Lower lobe of right lung (tissue), 2 donors: ENCODE measurements at regions not wholly inside any gene's neighbourhood (a gene's known extent, or its start where the extent isn't known, plus 50 kb on each side); places are given as distances from the start of the nearest gene placed in this dataset.

ENCODE experiments used
- ATAC-seq, 2 donors: fragments of 200-7000 bp; cut with Tn5 transposase; one replicate each; pipeline ENCODE4 v1.9.1; 2020 to 2022; ENCODE audit warnings: mild to moderate bottlenecking in 2 of 2, moderate library complexity in 2 of 2
- DNase-seq: peaks from one replicate; pipeline ENCODE4 v3.0.0-alpha.2; 2020
- H3K27ac ChIP-seq: fragments of 200-600 bp; one replicate; pipeline ENCODE4 v1.8.0; 2022
- H3K27me3 ChIP-seq: fragments of 200-600 bp; one replicate; pipeline ENCODE4 v1.8.0; 2022; ENCODE audit warnings: low read depth
- H3K36me3 ChIP-seq: fragments of 200-600 bp; one replicate; pipeline ENCODE4 v1.8.0; 2022; ENCODE audit warnings: mild to moderate bottlenecking
- H3K4me1 ChIP-seq: fragments of 200-600 bp; one replicate; pipeline ENCODE4 v1.8.0; 2022
- H3K4me3 ChIP-seq: fragments of 200-600 bp; one replicate; pipeline ENCODE4 v1.8.0; 2022; ENCODE audit warnings: mild to moderate bottlenecking
- H3K9me3 ChIP-seq: fragments of 200-600 bp; one replicate; pipeline ENCODE4 v1.8.0; 2022
- intact Hi-C: fragments of 100-400 bp; cut with DNase I; formaldehyde crosslinking; loops from one replicate; pipeline ENCODE4 v1.11.0; 2022
- TF ChIP-seq, protein P1 (sequence below): fragments of 200-600 bp; IDR thresholded peaks from one replicate; pipeline ENCODE4 v1.8.0; 2022; ENCODE audit warnings: antibody characterized with exemption, mild to moderate bottlenecking
- donor health status: DM: no; HTN: yes; CAD: no; lungs with severe emphysema.

- Histone ChIP-seq H3K27me3 (no peaks in the 10 kb centered on the region), H3K36me3 (no peaks in the 10 kb centered on the region), H3K9me3 (no peaks in the 10 kb centered on the region), H3K4me3 (no peak overlapping the region), H3K27ac (no peak overlapping the region), H3K4me1 (no peaks in the 10 kb centered on the region)
- ATAC-seq (no peak), DNase-seq (no peak)
- TF ChIP-seq, protein P1, sequence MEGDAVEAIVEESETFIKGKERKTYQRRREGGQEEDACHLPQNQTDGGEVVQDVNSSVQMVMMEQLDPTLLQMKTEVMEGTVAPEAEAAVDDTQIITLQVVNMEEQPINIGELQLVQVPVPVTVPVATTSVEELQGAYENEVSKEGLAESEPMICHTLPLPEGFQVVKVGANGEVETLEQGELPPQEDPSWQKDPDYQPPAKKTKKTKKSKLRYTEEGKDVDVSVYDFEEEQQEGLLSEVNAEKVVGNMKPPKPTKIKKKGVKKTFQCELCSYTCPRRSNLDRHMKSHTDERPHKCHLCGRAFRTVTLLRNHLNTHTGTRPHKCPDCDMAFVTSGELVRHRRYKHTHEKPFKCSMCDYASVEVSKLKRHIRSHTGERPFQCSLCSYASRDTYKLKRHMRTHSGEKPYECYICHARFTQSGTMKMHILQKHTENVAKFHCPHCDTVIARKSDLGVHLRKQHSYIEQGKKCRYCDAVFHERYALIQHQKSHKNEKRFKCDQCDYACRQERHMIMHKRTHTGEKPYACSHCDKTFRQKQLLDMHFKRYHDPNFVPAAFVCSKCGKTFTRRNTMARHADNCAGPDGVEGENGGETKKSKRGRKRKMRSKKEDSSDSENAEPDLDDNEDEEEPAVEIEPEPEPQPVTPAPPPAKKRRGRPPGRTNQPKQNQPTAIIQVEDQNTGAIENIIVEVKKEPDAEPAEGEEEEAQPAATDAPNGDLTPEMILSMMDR, result no peak
- intact Hi-C loops, result no loop called here
Measured at GRCh38 chr10:33026422-33026821, 68.4 kb upstream of the ITGB1 start.

DNA sequence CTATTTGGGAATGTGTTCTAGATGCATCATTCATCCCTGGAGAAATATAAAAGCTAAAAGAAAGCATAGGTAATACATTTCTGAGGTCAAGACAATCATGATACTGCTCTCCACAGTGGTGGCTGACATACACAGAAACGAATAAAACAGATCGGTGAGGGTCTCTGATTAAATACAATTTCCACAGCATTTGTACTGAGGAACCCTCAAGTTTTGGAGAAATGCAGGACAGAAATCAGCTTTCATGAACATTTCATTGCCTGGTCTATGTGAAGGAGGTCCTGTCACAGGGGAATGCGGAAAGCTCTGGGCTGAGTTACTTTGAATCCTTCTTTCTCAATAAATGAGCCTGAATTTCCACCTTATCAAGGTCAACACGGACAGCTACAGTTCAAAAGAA lies 67.9 kb upstream of the ITGB1 start:
- Histone ChIP-seq H3K27ac (no peak overlapping the region), H3K36me3 (no peaks in the 10 kb centered on the region), H3K4me1 (no peaks in the 10 kb centered on the region), H3K27me3 (no peaks in the 10 kb centered on the region), H3K9me3 (no peaks in the 10 kb centered on the region), H3K4me3 (no peak overlapping the region)
- DNase-seq (no peak), ATAC-seq (no peak)
- intact Hi-C loops, result no loop called here
- TF ChIP-seq, protein P1, result no peak

DNA sequence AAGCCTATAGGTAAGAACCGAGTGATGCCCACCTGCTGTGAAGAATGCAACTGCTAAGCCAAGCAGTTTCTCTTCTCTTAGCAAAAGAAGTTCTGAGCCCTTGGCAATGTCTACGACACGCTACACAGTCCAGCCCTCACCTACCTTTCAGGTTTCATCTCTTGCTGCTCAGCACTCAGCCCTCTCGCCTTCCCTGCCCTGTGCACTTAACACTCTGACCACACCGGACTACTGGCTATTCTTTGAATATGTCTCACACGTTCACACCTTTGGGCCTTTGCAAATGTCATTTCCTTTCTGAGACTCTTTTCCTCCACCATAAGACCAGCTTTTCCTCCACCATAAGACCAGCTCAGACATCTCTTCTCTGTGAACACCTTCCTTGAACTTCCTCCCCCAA lies 67.0 kb upstream of the ITGB1 start:
- intact Hi-C loops, result no loop called here
- DNase-seq, result no peak
- Histone ChIP-seq H3K27ac (no peak overlapping the region), H3K27me3 (no peaks in the 10 kb centered on the region), H3K4me3 (no peak overlapping the region), H3K4me1 (no peaks in the 10 kb centered on the region), H3K9me3 (no peaks in the 10 kb centered on the region), H3K36me3 (no peaks in the 10 kb centered on the region)
- TF ChIP-seq, protein P1, result no peak
- ATAC-seq, result peak in 1 of 2 donors; percentile 25

- Histone ChIP-seq H3K4me1 (no peaks in the 10 kb centered on the region), H3K27ac (no peak overlapping the region), H3K36me3 (no peaks in the 10 kb centered on the region), H3K9me3 (no peaks in the 10 kb centered on the region), H3K4me3 (no peak overlapping the region), H3K27me3 (no peaks in the 10 kb centered on the region)
- no peak for ATAC-seq
- intact Hi-C loops, result no loop called here
- no peak for DNase-seq
- TF ChIP-seq, protein P1, result no peak
Measured at GRCh38 chr10:33022691-33023090, 64.7 kb upstream of the ITGB1 start.

DNA sequence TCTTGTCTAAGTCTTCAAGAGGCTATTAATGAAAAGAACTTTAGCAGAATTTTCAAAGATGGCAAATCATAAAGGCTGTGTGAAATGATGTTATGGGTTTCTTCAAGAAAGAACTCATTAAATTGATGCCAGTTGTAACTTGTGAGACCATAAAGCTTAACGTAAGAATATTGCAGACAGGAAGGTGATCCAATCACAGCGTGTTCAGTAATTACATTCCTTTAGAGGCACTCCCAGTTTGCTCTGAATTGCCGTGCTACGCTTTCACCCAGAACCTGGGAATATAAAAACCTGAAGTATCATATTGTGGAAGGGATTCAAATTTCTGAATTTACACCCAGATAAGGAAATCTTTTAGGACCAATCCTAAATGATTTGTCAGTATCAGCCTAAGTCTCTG lies 64.1 kb upstream of the ITGB1 start:
- DNase-seq (no peak), ATAC-seq (no peak)
- H3K4me3 ChIP-seq, result no peak overlapping the region
- no peaks in the 10 kb centered on the region for H3K4me1 ChIP-seq
- no peaks in the 10 kb centered on the region for H3K36me3 ChIP-seq
- TF ChIP-seq, protein P1, result no peak
- intact Hi-C loops, result no loop called here
- no peaks in the 10 kb centered on the region for H3K27me3 ChIP-seq
- H3K9me3 ChIP-seq, result no peaks in the 10 kb centered on the region
- H3K27ac ChIP-seq, result no peak overlapping the region

- Histone ChIP-seq H3K27me3 (no peaks in the 10 kb centered on the region), H3K9me3 (no peaks in the 10 kb centered on the region), H3K27ac (no peak overlapping the region), H3K4me1 (no peaks in the 10 kb centered on the region), H3K4me3 (no peak overlapping the region), H3K36me3 (no peaks in the 10 kb centered on the region)
- no peak for DNase-seq
- no peak for ATAC-seq
- intact Hi-C loops, result no loop called here
- TF ChIP-seq, protein P1, result no peak
Measured at GRCh38 chr10:33016988-33017387, 59.0 kb upstream of the ITGB1 start.
